Adrenal gland (tissue), 9 donors: ENCODE measurements at regions not wholly inside any gene's neighbourhood (a gene's known extent, or its start where the extent isn't known, plus 50 kb on each side); places are given as distances from the start of the nearest gene placed in this dataset.
"Not testable (repeated sequence)": the region's sequence is repeated elsewhere in the genome, so short reads cannot be mapped to it uniquely, and the experiment has no call there.

ENCODE experiments used
- DNase-seq, 7 donors: peaks; one replicate each; pipeline ENCODE4 v3.0.0-alpha.2; 2019 to 2020
- H3K27ac ChIP-seq, 5 donors: fragments of 200-600 bp; sonication (generic) in 4 of 5; 1 replicate in 3 of 5; 2 replicates in 2 of 5; pipeline versions ENCODE4 v1.5.1 to v1.8.0; 2016 to 2020; ENCODE audit warnings: mild to moderate bottlenecking in 1 of 5
- H3K27me3 ChIP-seq: fragments of 200-600 bp; 2 replicates; pipeline ENCODE4 v1.8.0; 2021
- H3K36me3 ChIP-seq, 2 donors: fragments of 200-600 bp; replicated peaks in 1 of 2; 1 replicate in 1 of 2; 2 replicates in 1 of 2; pipeline versions ENCODE4 v1.5.1 to v1.8.0; 2018 to 2022
- H3K4me1 ChIP-seq, 2 donors: fragments of 200-600 bp; replicated peaks in 1 of 2; 1 replicate in 1 of 2; 2 replicates in 1 of 2; pipeline versions ENCODE4 v1.5.1 to v1.8.0; 2018 to 2021
- H3K4me3 ChIP-seq, 4 donors: fragments of 200-600 bp; sonication (generic) in 3 of 4; one replicate each; pipeline ENCODE4 v1.5.1; 2016 to 2018
- H3K9me3 ChIP-seq, 3 donors: fragments of 200-600 bp; sonication (generic) in 1 of 3; replicated peaks in 1 of 3; 1 replicate in 2 of 3; 2 replicates in 1 of 3; pipeline versions ENCODE4 v1.5.1 to v1.8.0; 2016 to 2021
- POLR2A ChIP-seq, 2 donors: fragments of 450-650 bp; IDR thresholded peaks; one replicate each; pipeline ENCODE4 v1.6.1; 2017; ENCODE audit warnings: antibody characterized with exemption in 2 of 2, mild to moderate bottlenecking in 2 of 2, moderate library complexity in 1 of 2
- WGBS, 4 donors: extraction: QIAGEN DNeasy Blood & Tissue Kit in 2 of 4; methylation state at CpG; one replicate each; pipeline versions ENCODE4 v1.1.5 to v1.1.7; 2013 to 2017; 5-methylcytosine and 5-hydroxymethylcytosine counted together
- intact Hi-C, 2 donors: fragments of 100-400 bp; cut with DNase I; formaldehyde crosslinking; loops; one replicate each; pipeline versions ENCODE4 v1.14.1 to v1.15.0; 2022 to 2023
- TF ChIP-seq, protein P1 (sequence below), 6 experiments: fragments of 450-650 bp in 4 of 6; fragments of 200-600 bp in 2 of 6; sonication (generic) in 1 of 6; IDR thresholded peaks; 1 replicate in 5 of 6; 2 replicates in 1 of 6; pipeline versions ENCODE4 v1.5.1 to v1.8.0; 2016 to 2021; ENCODE audit warnings: antibody characterized with exemption in 6 of 6, mild to moderate bottlenecking in 2 of 6, moderate library complexity in 1 of 6
- donor health status: healthy with polysubstance abuse.
- donor health status: Bipolar disorder and iron deficiency.
- donor health status: DM: yes; HTN: yes; CAD: no.
- donor health status: DM: no; HTN: no; CAD: no.
- donor health status: DM: no; HTN: no; CAD: no.

DNA sequence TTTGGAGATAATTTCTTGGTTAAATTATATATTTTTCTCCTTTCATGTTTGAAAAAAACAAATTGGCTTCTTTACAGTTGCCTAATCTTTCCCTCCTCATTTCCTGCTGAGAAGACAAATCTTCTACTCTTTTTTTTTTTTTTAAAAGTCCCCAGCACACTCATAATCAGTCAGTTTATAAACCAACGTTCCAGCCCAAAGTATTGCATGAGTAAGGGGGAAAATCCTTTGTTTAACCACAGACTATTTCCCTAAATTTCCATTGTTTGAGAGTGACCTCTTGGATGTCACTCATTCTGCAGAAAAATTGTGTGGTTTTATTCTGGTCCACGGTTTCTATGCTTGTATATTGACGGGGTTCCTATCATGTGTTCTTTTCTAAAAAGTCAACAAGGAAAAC lies 55.1 kb upstream of the TLR4 start:
- Histone ChIP-seq H3K27ac (no peak overlapping the region), H3K4me1 (peaks cover 0 to 7% of the 10 kb centered on the region in 2 donors), H3K36me3 (no peaks in the 10 kb centered on the region), H3K27me3 (no peaks in the 10 kb centered on the region), H3K9me3 (no peaks in the 10 kb centered on the region), H3K4me3 (no peak overlapping the region)
- DNase-seq = no peak
- WGBS, 4 donors = 51 to 58% (median 53%) methylated on average over 3 of the region's 3 CpGs
- intact Hi-C loops = loop anchor here in 1 of 2 donors (10.0 kb wide), 1 partner anchor 1716 kb away; the partner anchor contains the start of gene BRINP1
- no peak for TF ChIP-seq POLR2A (IDR thresholded peaks at IDR 0.05)
- TF ChIP-seq, protein P1, sequence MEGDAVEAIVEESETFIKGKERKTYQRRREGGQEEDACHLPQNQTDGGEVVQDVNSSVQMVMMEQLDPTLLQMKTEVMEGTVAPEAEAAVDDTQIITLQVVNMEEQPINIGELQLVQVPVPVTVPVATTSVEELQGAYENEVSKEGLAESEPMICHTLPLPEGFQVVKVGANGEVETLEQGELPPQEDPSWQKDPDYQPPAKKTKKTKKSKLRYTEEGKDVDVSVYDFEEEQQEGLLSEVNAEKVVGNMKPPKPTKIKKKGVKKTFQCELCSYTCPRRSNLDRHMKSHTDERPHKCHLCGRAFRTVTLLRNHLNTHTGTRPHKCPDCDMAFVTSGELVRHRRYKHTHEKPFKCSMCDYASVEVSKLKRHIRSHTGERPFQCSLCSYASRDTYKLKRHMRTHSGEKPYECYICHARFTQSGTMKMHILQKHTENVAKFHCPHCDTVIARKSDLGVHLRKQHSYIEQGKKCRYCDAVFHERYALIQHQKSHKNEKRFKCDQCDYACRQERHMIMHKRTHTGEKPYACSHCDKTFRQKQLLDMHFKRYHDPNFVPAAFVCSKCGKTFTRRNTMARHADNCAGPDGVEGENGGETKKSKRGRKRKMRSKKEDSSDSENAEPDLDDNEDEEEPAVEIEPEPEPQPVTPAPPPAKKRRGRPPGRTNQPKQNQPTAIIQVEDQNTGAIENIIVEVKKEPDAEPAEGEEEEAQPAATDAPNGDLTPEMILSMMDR (IDR thresholded peaks at IDR 0.05) = no peak

DNA sequence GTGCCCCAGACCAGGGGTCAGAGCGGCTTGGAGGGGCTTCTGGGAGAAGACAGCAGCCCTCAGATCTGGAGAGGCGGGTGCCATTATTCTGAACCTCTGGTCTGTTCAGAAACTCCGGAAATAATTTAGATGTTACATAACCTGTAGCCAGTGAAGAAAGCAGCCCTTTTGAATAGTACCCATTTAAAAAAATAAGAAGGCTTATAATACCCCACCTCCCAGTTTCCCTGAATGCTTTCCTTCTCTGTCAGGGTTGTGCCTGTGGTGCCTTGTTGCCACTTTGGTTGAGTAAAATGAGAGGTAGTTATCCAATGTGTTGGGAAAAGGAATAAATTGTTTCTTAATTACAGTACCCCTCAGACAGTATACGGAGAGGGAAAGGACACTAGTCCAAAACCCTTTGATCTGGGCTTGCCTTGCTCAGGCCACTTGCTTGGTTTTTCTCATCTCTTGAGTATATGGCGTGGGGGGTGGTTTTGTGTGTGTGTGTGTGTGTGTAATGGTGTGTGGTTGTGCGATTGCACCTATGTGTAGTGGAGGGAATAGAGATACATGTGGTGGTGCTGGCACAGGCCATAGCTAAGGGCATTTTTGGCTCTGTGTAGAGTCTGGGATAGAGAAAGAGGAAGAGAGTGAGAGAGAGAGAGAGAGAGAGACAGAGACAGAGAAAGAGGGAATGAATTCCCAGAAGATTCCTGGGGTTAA lies 59.1 kb upstream of the TLR4 start:
- 26 to 35% (median 34%) methylated on average over 6 of the region's 6 CpGs for WGBS, 4 donors
- intact Hi-C loops = loop anchor here in 1 of 2 donors (10.0 kb wide), 1 partner anchor 1720 kb away; the partner anchor contains the start of gene BRINP1

DNA sequence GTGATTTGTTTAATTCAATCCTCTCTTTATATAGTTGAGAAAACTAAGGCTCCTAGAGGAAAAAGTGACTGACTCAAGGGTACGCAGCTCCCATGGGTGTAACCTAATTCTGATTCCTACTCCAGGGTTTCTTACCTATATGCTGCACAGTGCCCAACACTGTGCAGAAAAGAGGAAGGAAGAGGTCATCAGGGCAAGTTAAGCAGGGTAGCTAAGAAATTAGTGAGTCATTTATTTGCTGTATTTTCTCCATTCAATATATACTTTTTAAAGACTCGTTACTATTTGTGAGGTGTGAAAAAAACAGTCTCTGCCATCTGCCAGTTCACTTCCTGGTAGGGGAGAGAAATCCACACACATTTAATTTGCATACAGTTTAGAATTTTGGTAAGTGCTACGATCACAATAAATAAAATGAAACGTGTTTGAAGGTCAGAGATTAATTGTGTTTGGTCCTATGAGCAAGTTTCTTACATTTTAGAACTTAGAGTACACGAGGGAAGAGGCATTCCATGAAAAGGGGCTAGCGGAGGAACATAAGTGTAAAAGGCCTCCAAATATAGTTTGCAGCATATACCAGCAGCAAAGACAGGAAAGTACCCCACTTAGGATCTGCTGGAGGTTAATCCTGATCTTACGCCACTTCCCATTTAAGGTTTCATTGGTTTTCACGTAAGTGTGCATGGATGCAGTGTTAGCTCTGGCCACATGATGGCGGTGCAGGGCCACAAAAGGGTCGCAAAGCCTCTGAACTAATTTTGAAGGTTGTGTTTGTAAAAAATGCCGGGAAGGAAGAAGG lies 59.9 kb upstream of the TLR4 start:
- WGBS, 4 donors = 10 to 16% (median 14%) methylated on average over 11 of the region's 11 CpGs
- Histone ChIP-seq H3K9me3 (no peaks in the 10 kb centered on the region), H3K36me3 (no peaks in the 10 kb centered on the region), H3K4me3 (peak overlapping the region in 1 of 4 donors; percentile 17), H3K27ac (peak overlapping the region in 1 of 5 donors; percentile 50), H3K27me3 (peaks cover 6% of the 10 kb centered on the region), H3K4me1 (peaks cover 0 to 7% of the 10 kb centered on the region in 2 donors)
- DNase-seq = peak; percentile 55 to 93 (median 75)
- TF ChIP-seq POLR2A (IDR thresholded peaks at IDR 0.05) = no peak
- TF ChIP-seq, protein P1 (IDR thresholded peaks at IDR 0.05) = peak; percentile 91 to 97 (median 96)
- intact Hi-C loops = loop anchor here in 1 of 2 donors (10.0 kb wide), 1 partner anchor 1720 kb away; the partner anchor contains the start of gene BRINP1

More for the DNA sequence above, 59.1 kb upstream of the TLR4 start:
- Histone ChIP-seq H3K4me3 (peak overlapping the region in 1 of 4 donors; percentile 17), H3K9me3 (no peaks in the 10 kb centered on the region), H3K36me3 (no peaks in the 10 kb centered on the region), H3K27ac (peak overlapping the region in 1 of 5 donors; percentile 50), H3K27me3 (peaks cover 6% of the 10 kb centered on the region), H3K4me1 (peaks cover 0 to 7% of the 10 kb centered on the region in 2 donors)
- DNase-seq = no peak
- no peak for TF ChIP-seq POLR2A (IDR thresholded peaks at IDR 0.05)
- TF ChIP-seq, protein P1 (IDR thresholded peaks at IDR 0.05) = peak in 2 of 6 experiments; percentile 1 to 26

DNA sequence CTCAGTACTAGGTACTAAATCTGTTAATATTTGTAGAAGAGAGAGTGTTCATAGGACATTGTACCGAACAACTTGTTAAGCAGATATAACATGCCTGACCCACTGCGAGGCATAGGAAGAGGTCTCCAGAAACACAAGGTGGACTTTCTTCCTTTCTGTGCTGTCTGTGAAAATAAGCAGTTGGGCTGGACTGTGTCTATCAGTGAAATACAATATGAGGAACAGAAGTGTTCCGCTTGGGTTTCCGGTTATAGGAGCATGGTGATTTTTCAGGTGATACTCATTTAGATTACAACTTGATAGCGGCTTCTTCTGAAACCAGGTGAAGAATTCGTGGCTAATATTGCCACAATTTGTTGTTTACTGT lies 60.9 kb upstream of the TLR4 start:
- no peak for DNase-seq
- Histone ChIP-seq H3K27me3 (peaks cover 6% of the 10 kb centered on the region), H3K4me1 (peaks cover 0 to 7% of the 10 kb centered on the region in 2 donors), H3K27ac (no peak overlapping the region), H3K36me3 (no peaks in the 10 kb centered on the region), H3K4me3 (no peak overlapping the region), H3K9me3 (no peaks in the 10 kb centered on the region)
- 40 to 70% (median 50%) methylated on average over 6 of the region's 6 CpGs for WGBS, 4 donors
- intact Hi-C loops = loop anchor here in 1 of 2 donors (10.0 kb wide), 1 partner anchor 1722 kb away; the partner anchor contains the start of gene BRINP1
- TF ChIP-seq, protein P1 (IDR thresholded peaks at IDR 0.05) = no peak
- TF ChIP-seq POLR2A (IDR thresholded peaks at IDR 0.05) = no peak

DNA sequence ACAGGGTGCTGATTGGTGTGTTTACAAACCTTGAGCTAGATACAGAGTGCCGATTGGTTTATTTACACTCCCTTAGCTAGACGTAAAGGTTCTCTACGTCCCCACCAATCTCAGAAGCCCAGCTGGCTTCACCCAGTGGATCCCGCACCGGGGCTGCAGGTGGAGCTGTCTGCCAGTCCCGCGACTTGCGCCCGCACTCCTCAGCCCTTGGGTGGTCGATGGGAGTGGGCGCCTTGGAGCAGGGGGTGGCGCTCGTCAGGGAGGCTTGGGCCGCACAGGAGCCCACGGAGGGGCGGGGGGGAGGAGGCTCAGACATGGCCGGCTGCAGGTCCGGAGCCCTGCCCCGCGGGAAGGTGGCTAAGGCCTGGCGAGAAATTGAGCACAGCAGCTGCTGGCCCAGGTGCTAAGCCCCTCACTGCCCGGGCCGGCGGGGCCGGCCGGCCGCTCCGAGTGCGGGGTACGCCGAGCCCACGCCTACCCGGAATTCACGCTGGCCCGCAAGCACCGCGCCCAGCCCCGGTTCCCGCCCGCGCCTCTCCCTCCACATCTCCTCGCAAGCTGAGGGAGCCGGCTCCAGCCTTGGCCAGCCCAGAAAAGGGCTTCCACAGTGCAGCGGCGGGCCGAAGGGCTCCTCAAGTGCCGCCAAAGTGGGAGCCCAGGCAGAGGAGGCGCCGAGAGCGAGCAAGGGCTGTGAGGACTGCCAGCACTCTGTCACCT lies 61.5 kb upstream of the TLR4 start:
- not testable (repeated sequence) for H3K9me3 ChIP-seq, H3K27me3 ChIP-seq, DNase-seq, H3K4me1 ChIP-seq, H3K27ac ChIP-seq, H3K36me3 ChIP-seq, H3K4me3 ChIP-seq
- intact Hi-C loops = loop anchor here in 1 of 2 donors (10.0 kb wide), 1 partner anchor 1722 kb away; the partner anchor contains the start of gene BRINP1
- WGBS, 4 donors = 10 to 74% (median 45%) methylated on average over 11 to 50 of the region's 50 CpGs
